ENCODE measurements at regions not wholly inside any gene's neighbourhood (a gene's known extent, or its start where the extent isn't known, plus 50 kb on each side); places are given as distances from the start of the nearest gene placed in this dataset.
"Not testable (repeated sequence)": the region's sequence is repeated elsewhere in the genome, so short reads cannot be mapped to it uniquely, and the experiment has no call there.

DNA sequence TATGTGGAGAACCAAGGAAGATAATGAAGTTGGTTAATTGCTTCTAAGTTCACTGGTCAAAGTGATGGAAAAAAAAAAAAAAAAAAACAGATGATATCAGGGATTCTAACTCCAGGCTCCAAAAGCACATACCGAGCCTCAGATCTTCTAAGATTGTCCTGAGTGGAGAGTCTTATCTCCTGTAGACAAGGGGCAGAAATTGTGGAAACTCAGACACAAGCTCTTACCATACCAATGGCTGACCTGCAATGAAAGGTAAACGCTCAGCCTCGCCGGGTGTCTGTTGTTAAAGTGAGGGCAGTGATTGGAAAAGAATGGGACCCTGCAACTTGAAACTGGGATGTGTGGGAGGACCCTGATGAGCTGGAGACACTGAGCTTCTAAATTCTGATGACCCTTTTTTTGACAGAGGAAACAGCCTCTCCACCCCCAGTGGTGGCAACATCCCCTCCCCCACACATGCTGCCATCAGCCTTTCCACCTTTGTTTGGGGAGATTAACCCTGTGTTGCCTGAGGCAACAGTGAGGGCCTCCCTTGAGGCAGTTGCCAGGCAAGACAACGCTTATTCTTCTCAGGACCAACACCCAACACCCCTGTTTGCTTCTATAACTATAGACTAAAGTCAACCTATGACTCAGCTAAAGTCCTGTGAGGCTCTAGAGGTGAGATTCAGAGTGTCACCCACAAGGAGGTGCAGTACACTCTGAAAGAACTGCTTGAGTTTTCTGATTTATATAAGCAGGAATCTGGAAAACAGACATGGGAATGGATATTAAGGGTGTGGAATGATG, 154.0 kb downstream of the THBS2 start:
- no peak for DNase-seq

DNA sequence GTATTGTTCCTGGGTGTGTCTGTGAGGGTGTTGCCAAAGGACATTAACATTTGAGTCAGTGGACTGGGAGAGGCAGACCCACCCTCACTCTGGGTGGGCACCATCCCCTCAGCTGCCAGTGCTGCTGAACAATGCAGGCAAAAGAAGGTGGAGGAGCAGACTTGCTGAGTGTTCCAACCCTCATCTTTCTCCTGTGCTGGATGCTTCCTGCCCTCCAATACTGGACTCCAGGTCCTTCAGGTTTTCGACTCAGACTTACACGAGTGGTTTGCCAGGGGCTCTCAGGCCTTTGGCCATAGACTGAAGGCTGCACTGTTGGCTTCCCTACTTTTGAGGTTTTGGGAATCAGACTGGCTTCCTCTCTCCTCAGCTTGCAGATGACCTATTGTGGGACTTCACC, 155.0 kb downstream of the THBS2 start:
- DNase-seq, result not testable (repeated sequence)

DNA sequence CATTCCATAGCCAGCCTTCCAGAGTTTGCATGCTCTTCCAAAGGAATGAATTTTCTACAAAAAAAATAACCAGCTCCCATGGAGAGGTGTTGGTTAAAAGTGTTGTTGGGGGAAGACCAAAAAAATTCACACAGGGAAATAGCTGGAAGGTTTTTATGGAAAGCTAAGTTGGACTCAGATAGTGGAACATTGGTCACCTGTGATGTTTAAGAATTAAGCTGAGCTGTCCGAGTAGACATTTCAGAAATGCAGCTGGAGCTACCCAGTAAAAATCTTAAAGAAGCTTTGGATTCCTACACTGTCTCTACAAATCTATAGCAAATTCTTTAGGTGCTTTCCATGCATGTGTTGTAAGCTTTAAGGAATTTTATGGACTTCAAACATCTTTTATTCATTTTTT, 155.5 kb downstream of the THBS2 start:
- DNase-seq, result no peak

DNA sequence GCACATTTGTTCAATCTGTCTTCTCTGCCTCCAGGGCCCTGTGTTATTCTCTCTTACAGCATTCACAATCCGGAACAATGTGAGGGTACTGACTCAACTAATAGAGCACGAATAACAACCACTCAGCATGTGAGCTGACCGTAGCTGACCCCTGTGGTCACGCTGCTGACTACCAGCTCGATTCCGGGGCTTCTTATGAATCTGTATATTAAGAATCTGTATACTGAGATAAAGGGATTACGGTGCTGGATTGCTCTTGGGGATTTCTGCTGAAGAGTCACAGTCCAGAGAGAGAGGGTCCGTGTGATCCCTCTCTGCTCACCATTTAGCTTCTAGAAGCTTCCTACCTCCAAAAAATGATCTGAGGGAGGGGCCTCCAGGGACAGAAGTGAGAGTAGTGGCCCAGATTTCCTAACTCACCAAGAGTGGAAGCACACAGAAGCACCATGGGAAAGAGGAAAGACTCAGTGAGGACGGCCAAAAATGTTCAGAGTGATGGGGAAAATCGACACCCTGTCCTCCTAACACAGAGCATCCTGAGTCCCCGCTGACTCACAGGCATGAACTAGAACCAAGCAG, 156.2 kb downstream of the THBS2 start:
- DNase-seq, result no peak

DNA sequence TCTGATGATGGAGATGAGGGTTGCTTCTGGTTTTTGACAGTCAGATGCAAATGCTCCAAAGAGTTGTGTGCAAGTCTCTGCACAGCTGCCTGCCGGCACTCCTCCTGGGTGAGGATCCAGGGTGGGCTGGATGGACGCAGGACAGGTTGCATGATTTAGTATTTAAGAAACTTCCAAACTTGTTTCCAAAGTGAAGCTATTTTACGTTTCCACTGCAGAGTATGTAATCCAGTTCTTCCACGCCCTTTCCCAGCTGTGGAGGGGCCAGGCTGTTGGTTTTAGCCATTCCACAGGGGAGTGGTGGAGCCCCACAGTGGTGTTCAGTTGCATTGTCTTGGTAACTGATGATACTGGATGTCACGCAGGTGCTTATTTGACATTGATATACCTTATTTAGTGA, 157.3 kb downstream of the THBS2 start:
- no peak for DNase-seq

DNA sequence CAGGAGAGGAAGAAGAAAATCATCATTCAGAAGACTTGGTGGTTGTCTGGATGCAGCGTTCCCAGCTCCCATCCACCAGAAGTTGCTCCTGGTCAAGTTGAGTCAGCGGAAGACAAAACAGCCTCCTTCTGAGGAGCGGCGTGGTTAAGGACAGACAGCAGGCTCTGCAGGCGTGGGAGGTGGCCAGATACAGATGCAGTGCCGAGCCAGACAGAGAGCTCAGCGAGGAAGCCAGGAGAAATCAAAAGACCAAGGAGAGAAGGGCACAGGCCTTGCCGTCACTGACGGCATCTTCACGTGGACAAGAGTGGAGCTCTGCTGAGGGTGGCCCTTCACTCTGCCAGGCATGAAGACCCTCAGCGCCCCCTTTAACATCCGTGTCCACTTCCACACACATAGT, 158.5 kb downstream of the THBS2 start:
- no peak for DNase-seq

DNA sequence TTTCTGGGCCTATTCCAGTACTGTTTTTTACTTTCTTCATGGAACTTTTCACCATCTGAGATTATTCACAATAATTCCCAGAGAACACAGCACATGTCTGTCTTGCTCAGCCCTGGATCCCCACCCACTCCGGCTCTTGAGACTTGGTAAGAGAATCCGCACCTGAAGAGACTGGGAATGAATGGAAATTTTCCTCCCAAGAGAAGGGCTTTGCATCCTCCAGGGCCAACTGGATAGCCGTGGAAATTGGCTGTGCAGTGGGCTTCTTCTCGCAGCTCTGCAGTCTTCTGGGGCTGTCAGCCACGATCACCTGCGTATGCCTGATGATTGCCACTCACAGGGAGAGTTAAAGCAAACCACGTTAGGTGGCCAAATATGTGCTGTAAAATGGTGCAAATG, 159.1 kb downstream of the THBS2 start:
- DNase-seq, result no peak

DNA sequence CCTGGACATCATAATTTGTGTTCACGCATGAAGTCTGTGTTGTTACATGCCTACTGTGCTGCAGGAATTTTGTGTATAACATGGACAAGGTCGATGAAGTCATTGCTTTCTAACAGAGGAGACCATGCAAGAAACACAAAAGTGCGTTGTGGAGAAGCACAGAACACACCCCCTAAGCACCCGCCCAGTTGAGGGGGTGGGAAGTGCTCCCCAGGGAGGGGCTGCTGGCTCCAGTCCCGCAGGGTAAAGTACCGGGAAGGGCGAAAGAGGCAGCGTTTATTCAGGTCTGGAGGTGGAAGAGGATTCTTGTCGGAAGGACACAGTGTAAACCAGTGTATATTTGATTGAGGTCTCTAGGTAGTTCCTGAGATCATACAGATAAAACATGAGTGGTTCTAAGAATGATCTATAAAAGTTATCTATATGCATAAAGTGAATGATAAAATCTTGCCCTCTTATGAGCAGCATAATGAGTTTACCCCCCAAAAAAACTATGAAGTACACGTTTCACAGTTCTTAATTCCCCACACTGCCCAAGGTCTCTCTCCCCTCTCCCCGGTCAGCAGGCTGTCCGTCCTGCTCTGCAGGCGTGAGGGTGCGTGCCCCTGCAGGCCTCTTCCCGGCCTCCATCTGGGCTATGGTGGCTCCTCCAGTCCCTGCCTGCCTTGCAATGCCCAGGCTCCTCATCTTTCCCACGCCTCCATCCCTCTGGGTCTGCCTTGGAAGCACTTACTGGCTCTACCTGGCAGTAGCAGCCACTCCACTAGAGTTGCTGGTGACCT, 159.7 kb downstream of the THBS2 start:
- DNase-seq, result no peak

DNA sequence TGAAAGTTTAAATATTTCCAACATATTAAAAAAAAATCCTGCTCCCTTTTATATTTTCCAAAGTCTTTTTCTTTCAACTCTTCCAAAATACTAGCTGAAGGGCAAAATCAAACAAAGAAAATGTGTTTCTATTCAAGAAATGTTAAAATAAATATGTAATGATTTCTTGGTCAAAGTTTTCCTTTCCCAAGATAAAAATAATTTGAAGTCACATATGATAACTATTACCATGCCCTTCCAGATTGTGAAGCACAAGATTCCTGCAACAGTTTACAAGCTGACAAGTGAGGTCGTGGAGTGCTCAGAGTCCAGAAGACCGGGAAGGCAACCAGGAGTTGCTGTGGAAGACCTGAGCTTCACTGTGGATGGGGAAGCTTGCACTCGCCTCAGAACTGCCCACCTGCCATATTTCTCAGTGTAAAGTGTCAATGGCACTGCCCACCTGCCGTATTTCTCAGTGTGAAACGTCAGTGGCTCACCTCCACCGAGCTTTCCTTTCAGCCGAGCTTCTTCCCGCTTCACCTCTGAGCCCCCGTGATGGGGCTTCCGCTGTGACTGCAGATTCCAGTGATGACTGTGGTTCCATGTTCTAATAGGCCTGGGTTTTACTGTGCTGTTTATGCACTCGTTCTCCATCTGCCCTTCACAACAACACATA, 160.5 kb downstream of the THBS2 start:
- DNase-seq, result no peak

DNA sequence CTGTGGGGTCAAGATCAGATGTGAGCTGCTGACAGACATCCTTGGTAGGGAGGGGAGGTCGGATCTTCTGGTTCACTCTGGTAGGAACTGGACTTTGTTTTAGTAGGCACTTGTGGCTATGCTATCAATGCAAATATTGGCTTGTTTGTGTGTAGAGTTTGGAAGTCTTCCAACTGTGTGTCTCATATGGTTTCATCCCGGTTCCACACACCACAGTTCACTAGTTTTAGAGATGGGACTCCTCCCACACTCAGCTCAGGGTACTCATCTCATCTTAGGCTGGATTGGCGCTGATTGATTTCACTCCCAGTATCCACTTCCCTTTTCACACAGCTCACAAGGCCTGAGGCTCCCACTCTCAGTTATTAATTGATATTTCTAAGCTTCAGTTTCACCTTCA, 161.3 kb downstream of the THBS2 start:
- no peak for DNase-seq

DNA sequence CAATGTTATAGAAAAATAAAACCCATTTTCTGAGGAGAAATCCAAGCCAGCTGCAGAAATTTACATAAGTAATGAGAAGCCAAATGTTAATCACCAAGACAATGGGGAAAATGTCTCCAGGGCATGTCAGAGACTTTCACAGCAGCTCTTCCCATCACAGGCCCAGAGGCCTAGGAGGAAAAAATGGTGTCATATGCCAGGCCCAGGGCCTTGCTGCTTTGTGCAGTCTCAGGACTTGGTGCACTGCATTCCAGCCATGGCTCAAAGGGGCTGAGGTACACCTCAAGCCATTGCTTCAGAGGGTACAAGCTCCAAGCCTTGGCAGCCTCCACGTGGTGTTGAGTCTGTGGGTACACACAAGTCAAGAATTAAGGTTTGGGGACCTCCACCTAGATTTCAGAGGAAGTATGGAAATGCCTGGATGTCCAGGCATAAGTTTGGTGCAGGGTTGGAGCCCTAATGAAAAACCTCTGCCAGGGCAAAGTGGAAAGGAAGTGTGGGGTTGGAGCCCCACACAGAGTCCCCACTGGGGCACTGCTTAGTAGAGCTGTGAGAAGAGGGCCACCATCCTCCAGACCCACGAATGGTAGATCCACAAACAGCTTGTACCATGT, 163.0 kb downstream of the THBS2 start:
- not testable (repeated sequence) for DNase-seq

DNA sequence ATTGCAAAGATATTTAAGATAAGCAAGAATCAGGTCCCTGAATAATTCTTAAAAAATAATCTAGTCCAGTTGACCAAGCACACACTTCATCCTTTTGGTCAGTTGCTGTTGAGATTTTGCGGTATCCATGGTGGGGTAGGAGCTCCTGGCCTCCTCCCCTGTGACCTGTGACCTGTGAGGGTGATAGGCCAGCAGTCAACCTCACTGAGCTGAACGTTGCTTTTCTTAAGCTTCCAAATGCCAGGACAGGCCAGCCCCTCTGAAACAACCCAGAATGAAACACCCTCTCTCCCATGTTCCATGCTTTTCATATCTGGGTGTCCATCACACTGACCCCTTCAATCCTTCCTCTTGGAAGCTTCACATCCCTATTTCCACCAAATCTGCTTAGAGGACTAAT, 164.9 kb downstream of the THBS2 start:
- no peak for DNase-seq

DNA sequence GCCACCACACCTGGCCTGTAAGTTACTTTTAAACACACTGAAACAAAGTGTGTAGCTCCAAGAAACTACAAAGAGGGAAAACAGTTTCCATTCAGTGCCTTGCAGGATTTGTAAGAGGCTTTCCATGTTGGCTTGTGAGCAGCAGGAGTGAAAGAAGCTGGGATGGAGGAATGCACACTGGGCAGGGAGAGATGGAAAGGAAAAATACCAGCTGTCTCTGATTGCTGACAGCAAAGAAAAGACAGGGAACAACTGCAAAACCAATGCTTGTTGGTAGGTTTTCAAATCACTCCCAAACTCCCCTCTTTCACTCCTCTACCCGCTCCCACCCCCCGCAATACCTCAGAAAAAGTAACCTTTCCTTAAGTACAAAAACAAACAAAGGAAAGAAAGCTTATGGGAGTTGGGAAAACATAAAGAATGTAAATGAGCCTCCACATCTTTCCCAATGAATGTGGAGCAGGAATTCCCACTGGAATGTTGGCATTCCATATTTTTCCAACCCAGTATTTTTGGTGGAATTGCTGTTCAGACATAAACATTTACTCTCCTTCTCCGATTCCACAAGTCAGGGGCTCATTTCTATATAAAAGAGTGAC, 166.1 kb downstream of the THBS2 start:
- DNase-seq, result no peak

DNA sequence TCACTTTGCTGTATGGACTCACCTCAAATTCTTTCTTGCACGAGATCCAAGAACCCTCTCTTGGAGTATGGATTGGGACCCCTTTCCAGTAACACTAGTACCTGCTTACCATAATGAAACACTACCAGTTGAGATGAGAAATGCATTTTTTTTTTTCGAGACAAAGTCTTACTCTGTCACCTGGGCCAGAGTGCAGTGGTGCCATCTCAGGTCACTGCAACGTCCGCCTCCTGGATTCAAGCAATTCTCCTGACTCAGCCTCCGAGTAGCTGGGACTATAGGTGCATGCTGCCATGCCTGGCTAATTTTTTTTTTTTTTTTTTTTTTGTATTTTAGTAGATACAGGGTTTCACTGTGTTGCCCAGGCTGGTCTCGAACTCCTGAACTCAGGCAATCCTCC, 167.0 kb downstream of the THBS2 start:
- DNase-seq, result not testable (repeated sequence)

DNA sequence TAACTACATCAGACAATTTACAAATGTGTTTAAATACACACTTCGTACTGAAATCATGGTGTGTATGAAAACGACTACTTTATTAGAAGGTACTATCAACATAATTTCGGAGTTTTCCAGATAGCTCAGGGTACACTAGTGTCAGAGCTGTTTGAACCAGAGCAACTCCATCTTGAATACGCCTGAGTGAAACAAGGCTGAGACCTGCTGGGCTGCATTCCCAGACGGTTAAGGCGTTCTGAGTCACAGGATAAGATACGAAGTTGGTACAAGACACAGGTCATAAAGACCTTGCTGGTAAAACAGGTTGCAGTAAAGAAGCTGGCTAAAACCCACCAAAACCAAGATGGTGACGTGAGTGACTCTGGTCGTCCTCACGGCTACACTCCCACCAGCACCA, 167.6 kb downstream of the THBS2 start:
- DNase-seq, result no peak

DNA sequence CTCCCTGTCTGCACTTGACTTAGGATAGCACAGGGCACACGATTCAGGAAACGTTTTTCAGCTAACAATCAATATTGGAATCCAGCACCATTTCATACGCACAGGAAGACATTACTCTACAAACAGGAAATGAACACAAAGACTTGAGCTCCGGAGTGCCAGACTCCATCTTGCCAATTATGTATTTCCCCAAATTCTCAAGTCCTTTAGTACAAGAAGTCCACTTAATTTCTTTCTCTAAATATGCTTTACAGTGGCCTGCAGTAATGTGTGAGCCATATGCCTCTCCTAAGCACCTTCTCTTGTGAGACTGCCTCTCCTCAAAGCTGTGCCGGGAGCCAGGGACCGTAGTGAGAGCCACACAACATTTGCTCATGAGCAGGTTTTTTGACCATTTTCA, 168.2 kb downstream of the THBS2 start:
- DNase-seq, result no peak

DNA sequence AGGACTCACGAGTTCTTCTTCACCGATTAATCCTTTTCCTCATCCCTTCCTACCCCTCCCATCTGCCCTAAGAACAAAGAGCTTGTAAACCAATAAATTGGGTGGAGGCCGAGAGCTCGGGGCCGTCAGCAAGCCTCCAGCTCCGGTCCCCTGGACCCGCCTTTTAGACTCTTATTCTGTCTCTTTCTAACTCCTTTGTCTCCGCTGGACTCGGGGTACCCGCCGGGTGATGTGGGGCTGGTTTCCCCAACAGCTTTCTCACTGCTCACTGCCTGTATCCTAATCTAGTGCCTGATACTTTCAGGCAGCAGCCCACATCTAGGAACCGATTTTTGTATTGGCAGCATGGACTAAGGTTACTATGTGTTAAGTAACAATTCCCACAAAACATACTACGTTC, 169.1 kb downstream of the THBS2 start:
- not testable (repeated sequence) for DNase-seq

DNA sequence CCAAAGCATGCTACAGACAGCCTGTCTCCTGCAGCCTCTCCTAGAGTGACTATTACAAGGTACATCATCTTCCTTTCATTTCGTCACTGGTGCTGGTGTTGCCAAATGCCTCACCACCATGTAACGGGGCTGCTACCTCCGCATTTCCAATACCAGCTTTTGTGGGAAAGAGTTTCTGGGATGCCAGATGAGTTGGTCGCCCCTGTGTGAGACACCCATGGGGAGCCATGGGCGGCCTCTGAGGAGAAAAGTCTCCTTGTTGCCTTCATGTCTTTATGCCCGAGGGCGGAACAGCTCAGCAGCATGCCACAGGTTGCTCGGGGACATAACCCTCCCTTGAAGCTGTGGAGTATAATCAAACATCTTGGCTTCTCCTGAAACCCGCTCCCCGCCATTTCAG, 169.6 kb downstream of the THBS2 start:
- DNase-seq, result no peak

DNA sequence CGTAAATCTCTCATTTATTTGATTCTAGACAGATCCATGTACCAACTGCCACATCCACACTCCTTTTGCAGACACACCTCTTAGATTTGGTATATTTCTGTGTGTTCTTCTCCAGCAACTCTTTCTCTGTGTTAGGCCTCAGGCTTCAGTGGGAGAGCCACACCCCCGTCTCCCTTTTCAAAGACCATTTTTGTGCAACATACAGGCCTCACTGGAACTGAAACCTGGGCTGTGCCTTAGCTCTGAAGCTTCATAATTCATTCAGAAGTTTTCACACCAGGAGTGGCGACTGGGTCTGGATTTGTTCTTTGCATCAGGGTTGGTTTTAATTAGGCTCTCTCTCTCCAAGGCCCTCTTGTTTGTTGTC, 170.2 kb downstream of the THBS2 start:
- DNase-seq, result no peak

DNA sequence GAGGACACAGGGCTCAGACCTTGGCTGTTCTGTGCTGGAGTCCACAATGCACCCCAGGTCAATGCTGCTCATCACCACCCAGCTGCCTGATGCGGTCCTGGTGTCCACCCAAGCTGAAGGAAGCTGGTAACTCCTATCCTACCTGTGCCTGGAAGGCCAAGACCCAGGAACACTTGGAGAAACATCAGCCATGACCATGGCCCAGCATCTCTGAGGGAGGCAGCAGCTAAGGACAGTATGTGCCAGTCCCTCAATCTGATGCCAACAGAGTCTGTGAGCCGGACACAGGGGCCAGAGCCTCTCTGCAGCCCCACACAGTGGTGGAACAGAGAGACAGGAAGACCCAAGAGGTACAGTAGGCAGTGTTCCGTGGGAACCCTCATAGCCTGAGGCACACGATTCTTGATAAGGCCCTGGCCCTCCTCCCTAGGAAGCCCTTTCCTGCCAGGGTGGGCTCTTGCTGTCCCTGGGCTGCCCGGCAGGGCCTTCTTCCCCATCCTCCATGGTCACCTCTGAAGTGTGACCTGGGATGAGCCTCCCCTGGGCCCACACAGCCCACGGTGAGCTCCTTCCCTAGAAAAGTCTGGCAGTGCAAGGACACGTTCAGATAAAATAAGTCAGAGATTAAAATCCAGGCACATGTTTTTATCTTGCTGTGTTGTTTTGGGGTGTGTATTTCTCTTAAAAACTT, 170.7 kb downstream of the THBS2 start:
- no peak for DNase-seq

DNA sequence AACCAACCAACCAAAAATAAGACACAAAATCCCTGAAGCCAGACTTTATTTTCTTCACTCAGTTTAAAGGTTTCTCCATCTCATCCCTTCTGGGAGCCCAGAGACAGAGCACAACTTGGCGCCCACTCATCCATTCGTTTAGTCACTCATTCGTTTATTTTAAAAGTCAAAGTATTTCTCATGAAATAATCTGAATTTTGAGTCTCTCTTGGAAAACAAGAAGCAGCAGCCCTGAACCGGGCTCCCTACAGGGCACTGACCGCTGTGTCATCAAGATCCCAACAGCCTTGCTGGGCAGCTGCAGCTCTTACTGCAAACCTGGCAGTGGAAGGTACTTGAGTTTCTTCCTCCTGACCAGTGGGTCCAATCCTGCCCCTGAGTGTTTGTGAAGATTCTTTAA, 171.6 kb downstream of the THBS2 start:
- DNase-seq, result no peak

DNA sequence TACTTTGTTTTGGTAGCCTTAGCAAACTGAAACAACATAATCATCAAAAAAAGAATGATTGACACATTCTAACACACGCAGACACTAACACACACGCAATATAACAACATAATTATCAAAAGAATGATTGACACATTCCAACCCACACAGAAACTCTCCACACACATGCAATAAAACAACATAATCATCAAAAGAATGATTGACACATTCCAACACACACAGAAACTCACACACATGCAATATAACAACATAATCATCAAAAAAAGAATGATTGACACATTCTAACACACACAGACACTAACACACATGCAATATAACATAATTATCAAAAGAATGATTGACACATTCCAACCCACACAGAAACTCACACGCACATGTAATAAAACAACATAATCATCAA, 172.4 kb downstream of the THBS2 start:
- DNase-seq, result no peak
